Mucosa of descending colon (tissue), 3 donors: ENCODE measurements at regions not wholly inside any gene's neighbourhood (a gene's known extent, or its start where the extent isn't known, plus 50 kb on each side); places are given as distances from the start of the nearest gene placed in this dataset.

ENCODE experiments used
- ATAC-seq: fragments of 200-7000 bp; cut with Tn5 transposase; one replicate; pipeline ENCODE4 v1.9.1; 2020; ENCODE audit warnings: mild to moderate bottlenecking, moderate library complexity
- DNase-seq, 3 donors: peaks; one replicate each; pipeline ENCODE4 v3.0.0-alpha.2; 2020
- H3K36me3 ChIP-seq: fragments of 200-600 bp; one replicate; pipeline ENCODE4 v1.8.0; 2021; ENCODE audit warnings: low read depth, mild to moderate bottlenecking
- H3K4me1 ChIP-seq: fragments of 200-600 bp; one replicate; pipeline ENCODE4 v1.8.0; 2021; ENCODE audit warnings: low read depth, mild to moderate bottlenecking
- H3K4me3 ChIP-seq: fragments of 200-600 bp; one replicate; pipeline ENCODE4 v1.8.0; 2021; ENCODE audit warnings: mild to moderate bottlenecking
- H3K9me3 ChIP-seq: fragments of 200-600 bp; one replicate; pipeline ENCODE4 v1.8.0; 2021; ENCODE audit warnings: mild to moderate bottlenecking
- intact Hi-C, 2 donors: fragments of 100-400 bp; cut with DNase I in 1 of 2; cut with micrococcal nuclease in 1 of 2; formaldehyde crosslinking; loops; one replicate each; pipeline versions ENCODE4 v1.11.0 to v1.11.1; 2022; cut with DNase I, micrococcal nuclease
- TF ChIP-seq, protein P1 (sequence below): fragments of 200-600 bp; IDR thresholded peaks from one replicate; pipeline ENCODE4 v1.8.0; 2022; ENCODE audit warnings: antibody characterized with exemption, mild to moderate bottlenecking
- donor health status: DM: no; HTN: no; CAD: no; lungs with moderate emphysema.
- donor health status: DM: no; HTN: no; CAD: no.
- donor health status: DM: no; HTN: yes; CAD: no.

DNA sequence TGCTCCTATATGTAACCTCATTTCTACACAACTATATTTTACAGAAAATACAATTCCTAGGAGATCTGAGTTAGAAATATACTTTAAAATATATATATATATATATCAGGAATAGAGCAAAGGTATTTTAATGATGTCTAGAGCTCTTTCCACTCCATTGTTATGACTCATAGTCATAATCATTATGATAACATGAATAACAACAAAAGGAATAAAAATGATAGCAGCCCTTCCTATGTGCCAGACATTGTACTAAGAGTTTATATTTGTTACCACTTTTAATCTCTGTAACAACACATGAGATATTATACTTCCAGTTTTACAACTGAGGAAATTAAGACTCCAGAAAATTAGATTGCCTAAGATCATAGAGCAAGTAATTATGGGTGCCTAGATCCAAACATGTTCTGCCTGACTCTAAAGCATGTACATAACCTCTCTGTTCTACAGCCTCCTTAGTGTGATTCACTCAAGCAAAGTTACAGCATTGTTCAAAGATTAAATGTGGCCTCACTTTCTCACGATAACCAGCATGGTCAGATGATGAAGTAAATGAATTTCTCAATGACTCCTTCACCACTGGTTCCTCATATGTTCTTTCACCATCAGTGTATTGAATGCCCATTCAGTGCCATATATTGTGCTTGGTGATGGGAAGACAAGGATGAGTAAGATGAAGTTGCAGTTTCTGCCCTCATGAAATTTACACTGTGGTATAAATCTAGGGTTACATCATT is 452.1 kb downstream of the EFNA5 start:
- no peak overlapping the region for H3K4me3 ChIP-seq
- H3K9me3 ChIP-seq, result no peaks in the 10 kb centered on the region
- TF ChIP-seq, protein P1, sequence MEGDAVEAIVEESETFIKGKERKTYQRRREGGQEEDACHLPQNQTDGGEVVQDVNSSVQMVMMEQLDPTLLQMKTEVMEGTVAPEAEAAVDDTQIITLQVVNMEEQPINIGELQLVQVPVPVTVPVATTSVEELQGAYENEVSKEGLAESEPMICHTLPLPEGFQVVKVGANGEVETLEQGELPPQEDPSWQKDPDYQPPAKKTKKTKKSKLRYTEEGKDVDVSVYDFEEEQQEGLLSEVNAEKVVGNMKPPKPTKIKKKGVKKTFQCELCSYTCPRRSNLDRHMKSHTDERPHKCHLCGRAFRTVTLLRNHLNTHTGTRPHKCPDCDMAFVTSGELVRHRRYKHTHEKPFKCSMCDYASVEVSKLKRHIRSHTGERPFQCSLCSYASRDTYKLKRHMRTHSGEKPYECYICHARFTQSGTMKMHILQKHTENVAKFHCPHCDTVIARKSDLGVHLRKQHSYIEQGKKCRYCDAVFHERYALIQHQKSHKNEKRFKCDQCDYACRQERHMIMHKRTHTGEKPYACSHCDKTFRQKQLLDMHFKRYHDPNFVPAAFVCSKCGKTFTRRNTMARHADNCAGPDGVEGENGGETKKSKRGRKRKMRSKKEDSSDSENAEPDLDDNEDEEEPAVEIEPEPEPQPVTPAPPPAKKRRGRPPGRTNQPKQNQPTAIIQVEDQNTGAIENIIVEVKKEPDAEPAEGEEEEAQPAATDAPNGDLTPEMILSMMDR, result no peak
- intact Hi-C loops, result no loop called here
- ATAC-seq, result no peak
- H3K4me1 ChIP-seq, result no peaks in the 10 kb centered on the region
- H3K36me3 ChIP-seq, result no peaks in the 10 kb centered on the region
- no peak for DNase-seq

DNA sequence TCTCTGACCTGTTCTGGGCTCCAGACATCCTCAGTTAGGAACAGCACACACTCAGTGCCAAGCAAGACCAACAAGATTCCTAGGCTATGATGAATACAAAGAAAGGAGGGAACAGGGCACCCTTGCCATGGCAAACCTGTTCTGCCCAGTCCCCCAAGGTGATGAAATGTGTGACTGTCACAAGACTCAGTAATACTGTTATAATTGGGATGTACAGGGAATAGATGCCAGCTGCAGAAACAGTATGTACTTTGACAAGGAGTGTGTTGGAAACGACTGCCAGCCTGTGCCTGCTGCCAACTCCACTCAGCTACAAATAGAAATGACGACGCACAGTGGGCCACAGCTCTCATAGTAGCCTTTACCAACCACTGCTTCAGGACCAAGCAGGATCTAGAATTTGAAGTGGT is 453.0 kb downstream of the EFNA5 start:
- DNase-seq, result no peak
- TF ChIP-seq, protein P1, result no peak

DNA sequence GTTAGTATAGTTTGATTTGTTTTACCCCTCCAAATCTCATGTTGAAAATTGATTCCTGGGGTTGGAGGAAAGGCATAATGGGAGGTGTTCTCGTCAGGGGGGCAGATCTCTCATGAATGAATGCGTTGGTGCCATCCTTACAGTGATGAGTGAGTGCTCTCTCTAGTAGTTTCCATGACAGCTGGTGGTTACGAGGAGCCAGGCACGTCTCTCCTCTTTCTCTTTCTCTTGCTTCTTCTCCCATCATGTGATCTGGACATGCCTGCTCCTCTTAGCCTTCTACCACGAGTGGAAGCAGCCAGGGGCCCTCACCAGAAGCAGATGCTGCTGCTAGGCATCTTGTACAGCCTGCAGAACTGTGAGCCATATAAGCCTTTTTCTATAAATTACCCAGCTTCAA is 454.1 kb downstream of the EFNA5 start:
- no peak overlapping the region for H3K4me3 ChIP-seq
- ATAC-seq (no peak), DNase-seq (no peak)
- H3K36me3 ChIP-seq, result no peaks in the 10 kb centered on the region
- TF ChIP-seq, protein P1, result no peak
- no peaks in the 10 kb centered on the region for H3K9me3 ChIP-seq
- intact Hi-C loops, result no loop called here
- no peaks in the 10 kb centered on the region for H3K4me1 ChIP-seq

More for the DNA sequence above, 453.0 kb downstream of the EFNA5 start:
- Histone ChIP-seq H3K9me3 (no peaks in the 10 kb centered on the region), H3K36me3 (no peaks in the 10 kb centered on the region), H3K4me3 (no peak overlapping the region), H3K4me1 (no peaks in the 10 kb centered on the region)
- intact Hi-C loops, result no loop called here
- ATAC-seq, result no peak

DNA sequence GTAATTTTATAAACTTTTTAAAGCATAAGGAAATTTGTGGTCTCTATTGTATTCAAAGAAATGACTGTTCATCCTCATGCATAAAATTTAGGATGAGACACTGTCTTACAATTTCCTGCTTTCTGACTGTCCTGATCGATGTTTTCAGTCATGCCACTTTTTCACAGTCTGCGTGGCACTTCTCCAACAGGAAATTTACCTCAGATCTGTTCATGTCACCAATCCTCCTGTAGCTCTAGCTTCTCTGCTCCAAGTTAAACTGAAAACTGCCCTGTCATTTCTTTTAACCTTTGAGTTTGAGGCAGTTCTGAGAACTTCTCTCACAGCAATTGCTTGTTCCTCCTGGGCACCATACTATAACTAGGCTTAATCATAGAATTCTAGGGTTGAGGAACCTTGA is 455.1 kb downstream of the EFNA5 start:
- no peaks in the 10 kb centered on the region for H3K9me3 ChIP-seq
- intact Hi-C loops, result no loop called here
- TF ChIP-seq, protein P1, result no peak
- no peak overlapping the region for H3K4me3 ChIP-seq
- no peaks in the 10 kb centered on the region for H3K36me3 ChIP-seq
- DNase-seq, result no peak
- no peaks in the 10 kb centered on the region for H3K4me1 ChIP-seq
- ATAC-seq, result no peak

DNA sequence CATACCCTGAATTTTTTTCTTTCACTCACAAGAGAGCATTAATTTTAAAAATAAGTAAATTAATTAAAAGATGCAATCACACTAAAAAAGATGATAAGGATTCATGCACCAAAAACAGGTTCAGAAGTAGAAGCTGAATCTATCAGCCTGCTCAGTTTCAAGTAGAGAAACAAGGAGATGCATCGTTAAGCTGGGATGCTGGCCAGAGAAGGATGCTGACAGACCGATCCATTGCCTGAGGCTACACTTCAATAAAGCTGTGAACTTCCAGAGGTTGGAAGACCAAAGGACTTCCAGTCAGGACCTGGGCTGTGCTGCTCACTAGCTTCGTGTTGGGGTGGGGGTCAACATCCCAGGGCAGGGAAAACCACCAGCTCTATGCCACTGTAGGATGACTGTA is 457.7 kb downstream of the EFNA5 start:
- Histone ChIP-seq H3K36me3 (no peaks in the 10 kb centered on the region), H3K4me1 (no peaks in the 10 kb centered on the region), H3K4me3 (no peak overlapping the region), H3K9me3 (no peaks in the 10 kb centered on the region)
- DNase-seq (no peak), ATAC-seq (no peak)
- TF ChIP-seq, protein P1, result no peak
- intact Hi-C loops, result no loop called here

DNA sequence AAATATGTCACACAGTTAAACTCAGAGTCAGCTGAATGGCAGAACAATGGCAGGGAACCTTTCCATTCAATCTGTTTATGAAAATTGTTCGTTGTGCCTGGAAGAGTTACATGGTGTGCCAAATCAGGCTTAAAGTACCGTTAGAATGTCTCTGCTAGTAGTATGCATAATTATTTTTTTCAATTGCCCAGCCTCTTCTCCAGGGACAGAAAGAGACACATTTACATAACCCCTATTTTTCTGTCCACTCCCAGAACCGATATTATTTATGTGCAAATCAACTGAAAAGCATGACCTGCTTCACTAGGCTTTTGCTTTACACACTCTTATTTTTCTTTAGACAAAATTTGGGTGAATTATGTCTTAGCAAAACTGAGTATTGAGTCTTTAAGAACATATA is 459.1 kb downstream of the EFNA5 start:
- ATAC-seq, result no peak
- H3K4me3 ChIP-seq, result no peak overlapping the region
- DNase-seq, result no peak
- no peaks in the 10 kb centered on the region for H3K9me3 ChIP-seq
- intact Hi-C loops, result no loop called here
- TF ChIP-seq, protein P1, result no peak
- no peaks in the 10 kb centered on the region for H3K4me1 ChIP-seq
- no peaks in the 10 kb centered on the region for H3K36me3 ChIP-seq
